Activated T-cell treated with anti-CD3 and anti-CD28 coated beads, Interleukin-2, amount 50 U/mL, for 48 hours (primary cell): ENCODE measurements at regions not wholly inside any gene's neighbourhood (a gene's known extent, or its start where the extent isn't known, plus 50 kb on each side); places are given as distances from the start of the nearest gene placed in this dataset.
"Not testable (repeated sequence)": the region's sequence is repeated elsewhere in the genome, so short reads cannot be mapped to it uniquely, and the experiment has no call there.

Experiments used
- DNase-seq, 2 experiments: peaks; one replicate each; pipeline ENCODE4 v3.0.0-alpha.2; 2020

GRCh38 chrX:137884813-137885212 lies 318.9 kb downstream of the ZIC3 start:
- DNase-seq, result not testable (repeated sequence)

GRCh38 chrX:137891431-137891830 lies 325.5 kb downstream of the ZIC3 start:
- no peak for DNase-seq

DNA sequence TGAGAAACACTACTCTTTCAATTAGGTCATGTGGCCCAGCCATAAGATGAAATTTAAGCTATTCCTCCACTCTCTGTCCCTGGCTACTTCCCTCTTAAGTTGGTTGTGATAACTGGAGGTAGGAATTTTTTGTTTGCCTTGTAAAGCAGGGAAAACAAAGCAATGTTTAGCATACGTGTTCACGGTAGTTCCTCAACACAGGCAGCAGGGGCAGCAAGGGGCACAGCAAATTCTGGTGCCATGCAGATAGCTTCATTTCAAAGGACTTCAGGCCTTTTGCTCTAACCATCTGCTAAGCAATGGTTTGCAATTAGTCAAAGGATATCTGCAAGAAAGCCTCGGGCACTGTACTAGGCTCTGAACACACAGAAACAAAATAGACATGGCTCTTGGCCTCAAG lies 330.2 kb downstream of the ZIC3 start:
- DNase-seq, result no peak

GRCh38 chrX:137915466-137915865 lies 349.5 kb downstream of the ZIC3 start:
- no peak for DNase-seq

DNA sequence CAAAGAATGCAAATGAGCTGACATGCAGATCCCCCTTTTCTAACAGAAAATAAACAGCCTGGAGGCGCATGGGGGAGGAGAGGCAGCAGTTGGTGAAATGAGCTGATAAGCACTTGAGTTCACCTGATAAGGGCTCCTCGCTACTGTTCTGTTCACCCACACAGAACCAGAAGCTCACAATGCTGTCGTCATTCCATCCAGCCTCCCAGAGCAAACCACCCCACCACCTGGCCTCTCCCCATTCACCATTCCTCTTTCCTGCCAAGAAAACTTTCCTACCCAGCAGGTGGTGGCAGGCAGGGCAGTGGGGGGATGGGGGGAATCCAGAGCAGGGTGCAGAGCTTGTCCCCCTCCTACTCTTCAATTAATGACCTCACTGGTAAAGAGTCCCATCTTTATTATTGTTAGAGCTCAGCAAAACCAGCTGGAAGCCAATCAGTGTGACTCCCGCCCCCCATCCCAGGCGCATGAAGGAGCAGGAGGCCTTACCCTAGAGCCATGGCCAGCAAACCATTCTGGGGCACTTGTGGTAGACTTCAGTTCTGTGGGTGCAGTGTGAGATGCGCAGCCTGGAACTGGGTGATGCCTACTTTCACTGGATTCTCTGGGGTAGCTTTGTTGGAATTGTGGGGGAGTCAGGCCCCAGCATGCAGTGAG lies 350.3 kb downstream of the ZIC3 start:
- DNase-seq, result no peak

GRCh38 chrX:137926090-137926489 lies 360.2 kb downstream of the ZIC3 start:
- no peak for DNase-seq

DNA sequence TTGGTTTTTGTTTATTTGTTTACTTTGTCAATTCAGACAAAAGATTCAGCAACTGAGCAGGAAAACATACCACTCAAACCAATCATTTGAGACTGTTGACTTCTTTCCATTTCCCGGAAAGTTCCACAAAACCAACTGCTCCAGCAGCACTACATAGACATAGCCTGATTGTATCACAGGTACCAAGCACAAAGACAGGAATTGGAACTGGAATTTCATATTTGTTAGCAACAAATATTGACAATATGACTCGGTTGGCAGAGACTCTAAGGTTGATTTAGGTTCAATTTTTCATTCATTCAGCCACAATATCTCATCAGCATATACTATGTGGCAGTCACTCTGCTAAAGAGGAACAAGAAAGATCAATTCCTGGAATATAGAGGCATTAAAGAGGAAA lies 364.0 kb downstream of the ZIC3 start:
- no peak for DNase-seq

GRCh38 chrX:137930533-137930932 lies 364.6 kb downstream of the ZIC3 start:
- no peak for DNase-seq

DNA sequence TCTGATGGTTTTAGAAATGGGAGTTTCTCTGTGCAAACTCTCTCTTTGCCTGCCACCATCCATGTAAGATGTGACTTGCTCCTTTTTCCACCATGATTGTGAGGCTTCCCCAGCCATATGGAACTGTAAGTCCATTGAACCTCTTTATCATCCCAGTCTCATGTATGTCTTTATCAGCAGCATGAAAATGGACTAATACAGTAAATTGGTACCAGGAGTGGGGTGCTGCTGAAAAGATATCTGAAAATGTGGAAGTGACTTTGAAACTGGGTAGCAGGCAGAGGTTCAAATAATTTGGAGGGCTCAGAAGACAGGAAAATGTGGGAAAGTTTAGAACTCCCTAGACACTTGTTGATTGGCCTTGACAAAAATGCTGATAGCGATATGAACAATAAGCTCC lies 368.3 kb downstream of the ZIC3 start:
- not testable (repeated sequence) for DNase-seq

DNA sequence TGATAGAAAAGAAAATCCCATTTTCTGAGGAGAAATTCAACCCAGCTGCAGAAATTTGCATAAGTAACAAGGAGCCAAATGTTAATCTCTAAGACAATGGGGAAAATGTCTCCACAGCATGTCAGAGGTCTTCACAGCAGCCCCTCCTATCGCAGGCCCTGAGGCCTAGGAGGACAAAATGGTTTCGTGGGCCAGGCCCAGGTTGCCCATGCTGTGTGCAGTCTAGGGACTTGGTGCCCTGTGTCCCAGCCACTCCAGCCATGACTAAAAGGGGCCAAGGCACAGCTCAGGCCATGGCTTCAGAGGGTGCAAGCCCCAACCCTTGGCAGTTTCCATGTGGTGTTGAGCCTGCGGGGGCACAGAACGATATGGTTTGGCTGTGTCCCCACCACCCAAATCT lies 369.0 kb downstream of the ZIC3 start:
- not testable (repeated sequence) for DNase-seq

DNA sequence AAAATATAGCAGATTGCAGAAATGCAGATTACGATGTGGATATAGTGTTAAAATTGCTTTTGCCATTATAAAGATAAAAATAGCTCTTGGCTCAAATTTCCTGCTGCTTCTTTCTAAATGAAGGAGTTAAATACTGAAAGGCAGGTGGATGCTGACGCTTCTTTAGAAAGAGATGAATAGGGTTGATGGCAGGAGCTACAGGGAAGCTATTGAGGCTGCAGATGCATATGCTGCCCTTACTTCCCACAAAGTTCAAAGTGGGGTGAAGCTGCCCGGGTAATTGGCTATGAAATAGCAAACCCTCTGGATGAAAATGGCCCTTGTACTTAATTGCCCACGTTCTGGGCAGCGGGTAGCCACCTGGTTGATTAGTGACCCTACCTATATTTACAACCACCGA lies 379.5 kb downstream of the ZIC3 start:
- DNase-seq, result no peak

DNA sequence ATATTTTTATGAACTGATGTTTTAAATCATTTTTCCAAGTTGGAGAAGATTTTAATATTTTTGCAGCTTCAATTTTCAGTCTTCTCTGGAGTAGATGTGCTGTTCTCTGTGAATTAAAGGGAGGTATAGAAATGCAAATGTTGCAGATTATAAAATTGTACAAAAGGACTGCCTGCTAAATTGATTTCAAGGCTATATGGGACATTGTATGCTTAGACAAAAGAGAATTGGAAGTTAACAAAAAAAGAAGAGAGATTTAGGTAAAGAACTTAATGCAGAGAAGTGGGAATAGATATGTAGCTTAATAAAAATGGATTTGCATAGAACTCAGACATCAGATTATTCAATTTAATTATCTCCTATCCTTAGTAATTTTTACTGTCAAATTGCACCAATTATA lies 403.3 kb downstream of the ZIC3 start:
- DNase-seq, result no peak

DNA sequence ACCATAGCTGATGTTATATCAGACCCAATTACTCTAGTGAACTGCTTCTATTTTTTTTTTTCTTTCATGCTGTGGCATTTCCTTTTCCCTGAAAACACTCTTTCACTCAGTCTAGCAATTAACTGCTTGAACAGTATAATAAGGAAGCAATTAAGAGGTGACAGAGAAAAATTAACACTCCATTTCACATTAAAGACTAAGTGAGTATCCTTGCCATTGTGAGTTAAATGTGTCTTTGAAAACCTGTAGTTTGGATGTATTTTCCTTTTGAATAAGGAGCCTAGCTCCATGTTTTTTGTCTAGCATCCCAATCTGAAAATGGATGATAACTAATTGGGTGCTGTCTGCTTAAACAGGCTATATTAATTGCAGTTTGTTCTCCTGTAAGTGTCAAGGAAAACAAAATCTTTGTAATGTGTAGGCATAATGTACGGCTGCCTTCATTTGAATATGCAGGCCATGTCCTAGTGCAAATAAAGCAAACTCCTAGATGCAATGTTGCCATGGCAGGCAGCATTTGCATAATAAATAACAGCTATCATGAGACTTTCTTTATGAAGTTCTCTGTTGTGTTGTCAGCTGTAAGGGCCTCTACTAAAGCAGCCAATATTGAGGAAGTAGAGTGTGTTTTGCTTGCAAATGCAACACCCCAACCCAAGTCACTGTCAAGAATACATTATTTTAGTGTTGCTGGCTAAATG lies 416.7 kb downstream of the ZIC3 start:
- DNase-seq, result no peak

DNA sequence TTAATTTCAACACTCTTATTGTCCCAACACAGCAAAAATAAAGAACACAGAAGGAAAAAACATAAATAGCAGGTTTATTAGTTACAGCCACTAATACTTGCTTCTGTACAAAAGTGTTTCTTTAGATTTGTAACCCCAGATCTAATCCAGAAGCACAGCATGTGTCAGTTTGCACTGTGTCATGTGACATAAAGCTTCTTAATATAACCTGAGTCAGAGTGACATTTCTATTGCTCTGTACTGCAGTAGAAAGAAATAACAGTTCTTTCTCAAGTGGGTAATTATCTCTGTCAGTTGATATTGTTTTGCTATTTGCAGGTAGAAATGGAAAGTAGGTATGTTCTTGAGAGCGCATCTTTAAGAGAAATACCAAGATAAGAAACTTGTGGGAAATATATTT lies 422.5 kb downstream of the ZIC3 start:
- no peak for DNase-seq

DNA sequence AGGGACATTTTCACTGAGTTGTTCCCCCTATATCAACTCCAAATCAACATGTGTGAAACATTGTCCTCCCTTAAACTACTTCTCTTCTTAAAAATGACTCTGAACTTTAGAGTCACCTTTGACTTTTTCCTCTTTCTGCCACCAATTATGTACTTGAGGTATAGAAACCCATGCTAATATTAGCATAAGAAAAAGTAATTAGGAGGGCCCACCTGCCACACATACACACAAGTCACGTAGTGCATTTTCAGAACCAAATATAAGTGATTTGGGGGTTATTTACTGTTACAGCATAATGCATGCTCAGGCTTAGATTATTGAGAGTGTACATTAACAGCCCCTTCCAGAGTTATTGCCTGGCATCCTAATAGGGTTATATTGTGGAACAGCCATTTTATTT lies 432.7 kb downstream of the ZIC3 start:
- no peak for DNase-seq

- no peak for DNase-seq
These were observed 433.1 kb downstream of the ZIC3 start for GRCh38 chrX:137999071-137999470.

- no peak for DNase-seq
These were observed 433.6 kb downstream of the ZIC3 start for GRCh38 chrX:137999552-137999951.

DNA sequence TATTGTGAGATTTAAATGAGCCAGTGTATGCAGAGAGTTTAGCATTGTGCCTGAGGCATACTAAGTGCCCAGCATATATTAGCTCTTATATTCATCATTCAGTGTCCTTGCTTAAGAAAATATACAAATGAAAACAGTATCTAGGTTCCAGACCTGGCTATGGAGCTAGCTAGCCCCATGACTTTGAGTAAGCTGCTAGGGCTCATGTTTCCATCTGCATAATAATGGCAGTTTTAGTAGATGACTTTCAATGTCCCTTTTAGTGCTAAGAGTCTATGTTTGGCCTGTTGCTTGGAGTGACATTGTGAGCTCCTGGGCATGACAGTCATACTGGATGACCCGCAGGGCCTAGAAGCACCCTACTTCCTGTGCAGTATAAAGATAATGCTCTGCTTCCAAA lies 435.3 kb downstream of the ZIC3 start:
- DNase-seq, result no peak

DNA sequence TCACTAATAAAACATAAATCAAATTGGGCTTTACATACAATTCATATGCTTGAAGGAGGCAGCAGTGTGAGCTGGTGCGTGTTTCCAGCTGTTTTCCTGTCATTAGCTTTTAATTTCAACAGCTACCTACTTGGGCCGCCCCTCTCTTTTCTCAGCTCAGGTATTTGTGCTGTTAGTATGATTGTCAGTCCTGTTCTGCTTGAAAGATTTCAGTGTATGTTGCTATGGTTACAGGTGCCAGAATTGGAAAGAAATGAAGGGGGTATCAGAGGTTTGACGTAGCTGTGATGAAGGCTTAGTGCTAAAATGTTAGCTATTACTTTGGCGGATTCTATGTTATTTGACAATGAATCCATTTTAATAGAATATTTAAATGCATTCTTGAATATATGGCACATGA lies 440.3 kb downstream of the ZIC3 start:
- no peak for DNase-seq

GRCh38 chrX:138008281-138008680 lies 442.4 kb downstream of the ZIC3 start:
- no peak for DNase-seq

DNA sequence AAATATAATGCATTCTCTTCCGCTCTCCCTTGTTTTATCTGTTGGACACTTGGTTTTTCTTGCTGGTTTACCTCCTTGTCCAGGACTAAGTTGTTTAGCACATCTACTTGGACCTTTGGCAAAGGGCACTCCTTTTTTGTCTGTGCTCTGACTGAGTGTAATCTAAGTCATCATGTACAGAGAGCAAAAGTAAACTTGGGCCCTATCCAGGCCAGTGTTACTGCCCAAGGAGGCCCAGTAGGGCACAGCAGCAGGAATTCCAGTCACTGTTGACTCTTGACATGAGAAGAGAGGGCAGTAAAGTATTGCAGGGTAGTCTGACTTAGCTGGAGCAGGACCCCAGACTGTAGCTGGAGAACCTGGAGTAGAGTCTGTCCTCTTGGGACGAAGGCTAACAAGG lies 445.5 kb downstream of the ZIC3 start:
- DNase-seq, result no peak

DNA sequence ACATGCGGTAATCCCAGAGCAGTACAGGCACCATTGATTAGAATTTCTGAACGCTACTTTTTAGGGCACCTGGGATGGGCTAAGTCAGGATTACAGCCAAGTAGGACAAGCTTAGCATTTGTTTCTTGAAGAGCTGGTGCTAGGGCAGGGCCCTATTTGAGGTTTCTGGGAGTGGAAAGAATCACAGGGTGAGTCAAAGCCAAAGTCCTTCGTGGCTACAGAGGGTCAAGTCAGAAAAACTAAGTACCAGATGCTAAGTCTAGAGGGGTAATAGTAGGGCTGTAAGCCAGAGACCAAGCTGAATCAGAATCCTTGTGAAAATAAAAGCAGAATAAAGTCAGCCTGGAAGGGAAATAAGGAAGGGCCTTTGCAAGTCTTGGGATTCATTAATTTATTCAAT lies 448.6 kb downstream of the ZIC3 start:
- no peak for DNase-seq

DNA sequence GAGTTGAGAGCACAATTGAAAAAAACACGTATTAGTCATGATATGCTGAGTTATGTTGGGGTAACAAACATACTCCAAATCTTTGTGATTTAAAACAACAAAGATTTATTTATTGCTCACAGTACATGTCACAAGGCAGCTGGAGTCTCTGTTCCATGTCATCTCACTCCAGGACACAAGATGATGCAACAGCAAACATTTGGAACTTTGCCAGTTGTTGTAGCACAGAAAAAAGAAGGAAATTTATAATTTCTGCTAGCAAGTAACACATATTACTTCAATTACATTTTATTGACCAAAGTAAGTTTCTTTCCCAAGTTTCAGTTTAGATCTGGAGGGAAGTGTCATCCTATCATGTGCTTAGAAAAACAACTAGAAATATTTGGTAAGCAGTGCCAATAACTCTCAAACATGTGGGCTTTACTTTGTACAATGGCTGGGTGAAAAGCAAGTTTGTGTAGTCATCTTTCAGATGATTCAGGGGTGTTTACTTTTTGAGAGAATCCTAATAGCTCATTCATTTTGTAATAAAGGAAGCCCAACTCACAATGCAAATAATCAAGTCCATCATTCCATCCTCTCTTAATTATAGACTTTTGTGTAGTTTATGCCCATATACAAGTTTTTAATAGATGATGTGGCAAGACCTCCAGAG lies 452.3 kb downstream of the ZIC3 start:
- DNase-seq, result no peak

GRCh38 chrX:138020941-138021340 lies 455.0 kb downstream of the ZIC3 start:
- DNase-seq, result no peak
